NCI-H446 (cell line): ENCODE measurements at regions not wholly inside any gene's neighbourhood (a gene's known extent, or its start where the extent isn't known, plus 50 kb on each side); places are given as distances from the start of the nearest gene placed in this dataset.

ENCODE experiments used
- DNase-seq, 2 experiments: peaks; one replicate each; lab custom pipeline; 2025; lab: John Stamatoyannopoulos, UW

- no peak for DNase-seq
Measured at GRCh38 chr11:36729825-36730224, 131.8 kb upstream of the RAG2 start.

- no peak for DNase-seq
Measured at GRCh38 chr11:36726420-36726819, 128.4 kb upstream of the RAG2 start.

- DNase-seq = no peak
Measured at GRCh38 chr11:36724742-36725385, 126.8 kb upstream of the RAG2 start.

- no peak for DNase-seq
Measured at GRCh38 chr11:36722421-36722820, 124.4 kb upstream of the RAG2 start.

- no peak for DNase-seq
Measured at GRCh38 chr11:36719358-36720107, 121.5 kb upstream of the RAG2 start.

GRCh38 chr11:36718451-36718850 lies 120.4 kb upstream of the RAG2 start:
- no peak for DNase-seq

GRCh38 chr11:36713715-36714114 lies 115.7 kb upstream of the RAG2 start:
- no peak for DNase-seq

- no peak for DNase-seq
Measured at GRCh38 chr11:36711104-36711825, 113.2 kb upstream of the RAG2 start.
